NCI-H187 (cell line): ENCODE measurements at regions not wholly inside any gene's neighbourhood (a gene's known extent, or its start where the extent isn't known, plus 50 kb on each side); places are given as distances from the start of the nearest gene placed in this dataset.

Experiments
- DNase-seq, 2 experiments: peaks; one replicate each; lab custom pipeline; 2025; lab: John Stamatoyannopoulos, UW

DNA sequence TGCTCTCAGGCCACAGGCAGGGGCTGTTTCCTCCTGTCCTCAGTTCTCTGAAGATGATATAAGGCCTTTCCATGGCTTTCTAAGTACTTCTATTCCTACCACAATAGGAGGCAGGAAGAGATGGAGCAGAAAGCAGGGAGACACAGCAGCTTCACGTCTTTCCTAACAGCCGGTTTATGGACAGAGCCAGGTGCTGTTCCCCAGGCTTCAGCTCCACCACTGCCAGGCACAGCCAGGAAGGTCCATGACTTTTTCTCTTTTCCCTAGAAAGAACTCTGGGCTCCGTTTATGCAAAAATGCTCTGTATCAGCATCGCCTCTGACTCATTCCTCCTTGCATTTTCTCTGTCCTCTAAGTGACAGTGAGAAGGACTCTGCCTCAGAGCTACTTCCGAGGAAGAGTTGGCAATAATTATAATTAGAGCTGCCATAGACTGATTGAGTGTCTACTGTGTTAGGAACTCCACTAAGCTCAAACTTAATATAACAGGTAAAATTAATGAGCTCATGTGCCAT is 478.5 kb downstream of the RASEF start:
- no peak for DNase-seq

- no peak for DNase-seq
Measured at GRCh38 chr9:82586918-82587356, 476.0 kb downstream of the RASEF start.

DNA sequence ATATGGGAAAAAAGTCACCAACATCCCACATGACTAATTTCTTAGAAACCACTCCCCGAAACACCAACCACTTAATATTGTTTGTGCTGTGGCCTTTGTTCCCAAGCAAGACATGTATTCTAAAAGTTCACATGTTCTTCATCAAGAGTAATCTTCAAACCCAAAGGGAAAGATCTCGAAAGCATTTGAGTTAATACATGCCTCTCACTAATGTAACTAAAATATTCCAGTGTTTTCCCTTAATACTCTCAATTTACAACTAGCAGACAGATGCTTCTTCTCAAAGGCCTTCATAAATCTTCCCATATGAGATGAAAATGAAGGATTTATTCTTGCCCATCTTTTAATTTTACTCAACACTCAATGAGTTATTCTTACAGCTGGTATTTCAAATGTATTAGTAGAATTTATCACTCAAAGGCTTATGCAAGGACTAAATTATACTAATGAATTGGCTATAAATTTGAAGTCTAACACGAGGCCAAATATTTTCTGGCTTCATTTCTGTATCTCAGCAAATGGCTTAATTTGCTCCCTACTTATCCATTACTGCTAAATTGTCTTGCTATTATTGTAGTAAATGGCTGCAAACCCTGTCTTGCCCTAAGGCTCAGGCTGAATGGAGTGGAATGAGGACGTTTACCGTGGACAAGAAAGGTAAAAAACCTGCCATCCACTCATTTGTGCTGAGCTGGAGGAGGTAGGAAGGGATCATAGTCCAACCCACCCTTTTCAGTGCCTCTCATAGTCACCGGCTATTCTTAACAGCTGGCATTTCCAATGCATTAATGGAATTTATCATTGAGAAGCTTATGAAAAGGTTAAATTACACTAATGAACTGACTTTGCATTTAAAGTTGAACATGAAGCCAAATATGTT is 474.4 kb downstream of the RASEF start:
- DNase-seq: no peak

GRCh38 chr9:82590845-82591244 is 472.1 kb downstream of the RASEF start:
- DNase-seq: no peak

DNA sequence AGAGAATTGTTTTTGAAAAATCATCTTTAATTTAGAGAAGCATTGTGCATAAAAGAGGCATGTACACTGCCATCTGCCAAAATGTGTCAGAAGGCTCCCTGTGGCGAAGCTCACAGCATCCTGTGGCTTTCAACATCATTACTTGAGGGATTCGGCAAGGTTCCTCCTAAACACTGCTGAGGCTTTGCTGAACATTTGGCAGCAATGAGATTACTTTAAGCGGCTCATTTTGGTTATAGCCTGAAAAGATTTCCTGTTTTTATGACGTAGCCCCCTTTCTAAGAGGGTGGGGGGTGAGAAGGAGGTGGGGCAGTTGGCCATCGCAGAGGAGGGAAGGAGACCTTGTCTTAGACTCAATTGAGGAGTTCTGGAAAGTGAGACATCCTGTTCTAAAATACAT is 469.4 kb downstream of the RASEF start:
- DNase-seq: no peak

- DNase-seq: no peak
Measured at GRCh38 chr9:82597241-82598203, 465.4 kb downstream of the RASEF start.

GRCh38 chr9:82598241-82599039 is 464.5 kb downstream of the RASEF start:
- DNase-seq: no peak

GRCh38 chr9:82599336-82599949 is 463.5 kb downstream of the RASEF start:
- DNase-seq: no peak

DNA sequence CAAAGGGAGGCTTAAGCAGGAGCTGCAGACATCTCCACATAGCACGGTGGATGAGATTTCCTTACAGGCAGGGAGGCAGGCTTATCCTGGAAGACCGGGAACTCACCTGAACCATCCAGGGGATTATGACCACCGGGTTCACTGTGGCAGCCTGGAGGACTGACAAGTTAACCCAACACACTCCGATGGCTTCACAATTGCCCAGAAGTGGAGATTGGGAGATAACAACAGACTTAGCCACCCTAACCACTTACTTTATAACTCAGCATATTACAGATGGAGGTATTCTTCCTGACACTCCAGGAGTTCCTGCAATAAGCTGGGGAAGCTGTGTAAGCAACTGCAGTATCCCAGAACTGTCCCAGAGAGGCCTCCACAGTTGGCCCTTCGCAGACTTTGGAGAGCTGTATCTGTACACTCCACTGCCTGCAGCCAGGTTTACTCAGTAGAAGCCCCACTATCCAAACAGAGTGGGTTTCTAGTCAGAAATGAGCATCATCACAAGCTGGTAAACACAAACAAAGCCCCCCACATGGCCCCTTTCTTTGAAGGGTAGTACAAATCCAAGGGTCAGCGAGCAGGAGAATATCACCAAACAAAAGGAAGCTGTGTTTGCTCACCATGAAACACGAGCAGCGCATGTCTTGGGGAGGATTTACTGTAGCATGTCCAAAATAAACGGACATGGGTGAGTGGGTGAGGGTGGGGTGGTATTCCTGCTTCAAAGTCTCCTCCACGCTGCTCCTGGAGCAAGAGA is 462.2 kb downstream of the RASEF start:
- no peak for DNase-seq

DNA sequence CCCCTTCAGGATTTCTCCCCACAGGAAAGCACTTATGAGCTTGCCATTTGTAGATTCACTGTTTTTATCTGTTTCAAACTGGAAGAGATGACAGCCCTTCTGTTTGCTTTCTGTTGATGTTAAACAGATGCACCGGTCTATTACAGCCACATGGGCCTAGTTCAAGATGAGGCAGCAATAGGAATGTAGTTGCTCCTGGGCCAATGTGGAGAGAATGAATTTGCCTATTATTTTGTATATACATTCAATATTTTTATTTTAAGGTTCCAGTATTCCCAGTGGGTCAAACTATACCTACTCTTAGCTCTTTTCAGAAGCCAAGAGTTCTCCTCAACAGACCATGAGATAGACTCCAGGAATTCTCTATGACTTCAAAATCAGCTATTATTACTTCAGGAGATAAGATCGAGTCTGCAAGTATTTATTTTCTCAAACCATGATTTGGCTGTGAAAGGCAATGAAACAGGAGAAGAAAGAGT is 461.6 kb downstream of the RASEF start:
- no peak for DNase-seq

GRCh38 chr9:82604947-82605656 is 457.8 kb downstream of the RASEF start:
- DNase-seq: no peak

DNA sequence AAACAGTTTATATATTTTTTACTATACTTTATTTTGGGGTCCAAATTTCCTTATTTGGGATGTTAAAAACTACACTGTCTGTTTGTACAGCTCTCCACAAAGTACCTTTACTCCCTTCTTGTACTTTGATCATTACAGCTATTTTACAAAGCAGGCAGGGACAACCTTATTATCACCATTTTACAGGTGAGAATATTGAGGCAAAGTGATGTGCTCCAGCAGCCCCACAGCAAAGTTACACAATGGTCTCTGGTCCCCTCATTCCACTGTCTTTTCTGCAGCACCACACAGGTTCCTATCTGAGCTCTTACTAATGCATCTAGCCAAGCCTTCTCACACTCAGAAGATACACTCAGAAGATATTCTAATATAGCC is 457.3 kb downstream of the RASEF start:
- DNase-seq: no peak

- DNase-seq: no peak
Measured at GRCh38 chr9:82606071-82606470, 456.9 kb downstream of the RASEF start.

GRCh38 chr9:82606492-82607382 is 456.2 kb downstream of the RASEF start:
- peak in 1 of 2 experiments; percentile 16 for DNase-seq

DNA sequence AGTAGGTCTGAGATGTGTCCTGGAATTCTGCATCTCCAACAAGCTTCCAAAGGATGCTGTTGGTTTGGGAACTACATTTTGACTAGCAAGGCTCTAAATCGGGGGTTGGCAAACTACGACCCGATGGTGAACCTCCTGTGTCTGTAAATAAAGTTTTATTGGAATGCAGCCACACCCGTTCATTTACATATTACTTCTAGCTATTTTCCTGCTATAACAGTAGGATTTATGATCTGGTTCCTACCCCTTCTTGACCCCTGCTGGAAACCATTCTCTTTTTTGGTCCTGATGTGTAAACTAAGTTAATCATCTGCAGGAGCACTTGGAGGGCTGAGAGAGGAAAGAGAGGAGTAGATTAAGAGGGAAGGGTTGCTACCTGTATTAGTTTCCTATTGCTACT is 454.5 kb downstream of the RASEF start:
- no peak for DNase-seq

- no peak for DNase-seq
Measured at GRCh38 chr9:82612942-82613341, 450.0 kb downstream of the RASEF start.

- no peak for DNase-seq
Measured at GRCh38 chr9:82613498-82613897, 449.4 kb downstream of the RASEF start.

- DNase-seq: no peak
Measured at GRCh38 chr9:82616545-82616944, 446.4 kb downstream of the RASEF start.

GRCh38 chr9:82621447-82621846 is 441.5 kb downstream of the RASEF start:
- no peak for DNase-seq
